ENCODE measurements at regions not wholly inside any gene's neighbourhood (a gene's known extent, or its start where the extent isn't known, plus 50 kb on each side); places are given as distances from the start of the nearest gene placed in this dataset.

DNA sequence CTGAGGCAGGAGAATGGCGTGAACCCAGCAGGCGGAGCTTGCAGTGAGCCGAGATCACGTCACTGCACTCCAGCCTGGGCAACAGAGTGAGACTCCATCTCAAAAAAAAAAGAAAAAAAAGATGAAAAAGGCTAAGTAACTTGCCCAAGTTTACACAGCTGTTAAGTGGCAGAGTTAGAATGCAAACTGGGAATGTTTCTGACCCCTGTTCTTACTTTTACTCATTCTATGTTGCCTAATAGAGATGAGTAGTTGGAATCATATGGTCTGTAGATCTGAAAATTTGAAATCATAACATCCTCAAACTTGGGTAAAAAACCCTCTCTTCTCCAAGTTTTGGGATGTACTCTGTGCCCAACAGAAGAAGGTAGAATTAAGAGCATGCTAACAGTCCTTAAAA is 235.8 kb upstream of the RFC3 start:
- TF ChIP-seq POLR2A (IDR thresholded peaks at IDR 0.05; ENCODE audit: low read length) = no peak
- no peak for TF ChIP-seq GATA1 (IDR thresholded peaks at IDR 0.05; ENCODE audit: low read depth, low read length)
